Activated naive CD4-positive, alpha-beta T cell treated with anti-CD3 and anti-CD28 coated beads, Interleukin-2, amount 50 U/mL, for 16 hours (primary cell): ENCODE measurements at regions not wholly inside any gene's neighbourhood (a gene's known extent, or its start where the extent isn't known, plus 50 kb on each side); places are given as distances from the start of the nearest gene placed in this dataset.

Experiments
- DNase-seq: peaks from one replicate; pipeline ENCODE4 v3.0.0-alpha.2; 2020

- DNase-seq, result no peak
Observed at GRCh38 chr21:39104911-39105310, 78.3 kb downstream of the PSMG1 start.

- no peak for DNase-seq
Observed at GRCh38 chr21:39103689-39104088, 79.6 kb downstream of the PSMG1 start.

DNA sequence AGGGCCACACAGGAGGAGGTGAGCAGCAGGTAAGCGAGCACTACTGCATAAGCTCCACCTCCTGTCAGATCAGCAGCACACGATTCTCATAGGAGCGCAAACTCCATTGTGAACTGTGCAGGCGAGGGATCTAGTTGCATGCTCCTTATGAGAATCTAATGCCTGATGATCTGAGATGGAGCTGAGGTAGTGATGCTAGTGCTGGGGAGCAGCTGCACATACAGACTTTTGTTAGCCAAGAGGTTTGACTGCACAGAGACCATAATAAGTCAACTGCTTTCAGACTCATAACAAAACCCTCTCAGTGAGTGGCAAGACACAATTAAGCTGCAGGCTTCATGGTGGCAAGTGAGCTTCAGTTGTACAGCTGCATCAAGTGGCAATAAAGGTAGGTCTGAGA, 83.4 kb downstream of the PSMG1 start:
- no peak for DNase-seq

DNA sequence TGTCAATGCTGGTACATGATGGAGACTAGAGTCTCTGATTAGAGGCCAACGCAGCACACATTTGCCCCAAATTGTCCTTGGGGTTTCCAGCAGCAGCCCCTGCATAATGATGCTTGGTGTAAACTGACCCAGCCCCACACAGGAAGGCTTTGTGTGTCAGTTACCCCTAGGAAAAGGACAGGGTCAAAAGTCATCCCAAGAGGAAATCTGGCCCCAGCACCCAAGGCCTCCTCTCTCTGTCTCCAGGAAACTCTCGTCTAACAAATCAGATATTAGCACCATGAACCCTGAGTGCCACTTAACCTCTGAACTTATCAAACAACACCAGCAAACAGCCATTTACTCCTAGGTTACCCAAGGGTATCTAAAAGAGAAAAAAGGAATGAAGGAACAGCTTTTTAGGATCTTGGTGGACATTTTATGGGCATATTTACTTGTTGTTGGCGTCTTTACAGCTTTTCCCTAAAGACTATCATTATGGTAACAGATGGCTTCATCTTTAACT, 84.5 kb downstream of the PSMG1 start:
- DNase-seq, result no peak

GRCh38 chr21:39097981-39098380, 85.3 kb downstream of the PSMG1 start:
- DNase-seq, result no peak

DNA sequence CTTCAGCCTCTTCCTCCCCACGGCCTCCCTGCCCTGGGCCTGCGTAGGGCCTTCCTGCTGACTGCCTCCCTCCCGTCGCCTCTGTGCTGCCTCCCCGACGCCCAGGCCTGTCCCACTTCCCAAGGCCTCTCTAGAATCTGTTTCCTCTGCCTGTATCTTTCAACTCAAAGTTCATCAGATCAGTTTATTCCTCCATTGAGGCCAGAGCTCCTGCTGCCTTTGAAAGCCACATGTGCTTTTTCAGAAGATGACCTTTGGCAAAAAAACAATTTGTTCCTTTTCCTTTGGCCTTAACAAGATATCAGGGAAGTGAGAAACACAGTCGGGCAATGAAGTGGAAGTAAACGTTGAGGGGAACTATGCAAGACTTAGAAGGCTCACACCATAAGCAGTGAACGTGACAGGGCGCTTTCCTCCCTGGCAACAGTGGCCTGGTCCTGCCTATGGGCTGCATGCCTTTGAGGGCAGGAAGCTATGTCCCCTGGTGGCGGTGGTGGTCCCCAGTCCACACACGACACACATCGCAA, 85.9 kb downstream of the PSMG1 start:
- no peak for DNase-seq

DNA sequence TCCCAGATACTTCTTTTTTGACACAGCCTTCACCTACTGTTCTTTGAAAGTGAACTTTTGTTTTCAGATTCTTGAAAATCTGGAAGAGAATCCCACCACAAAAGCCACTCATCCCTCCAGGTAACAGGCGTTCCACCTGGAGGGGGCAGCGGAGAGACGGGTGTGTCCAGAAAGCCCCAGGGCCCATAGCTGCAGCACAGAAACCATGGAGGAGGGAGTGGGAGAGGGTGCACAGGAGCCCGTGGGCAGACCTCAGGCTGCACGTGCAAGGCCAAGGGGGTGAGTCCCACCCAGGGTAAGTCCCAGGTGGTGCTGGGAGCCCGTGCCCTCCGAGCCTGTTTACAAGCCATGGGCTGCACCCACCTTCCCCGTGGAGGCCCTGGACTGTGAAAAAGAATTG, 86.5 kb downstream of the PSMG1 start:
- no peak for DNase-seq

- no peak for DNase-seq
Observed at GRCh38 chr21:39095681-39096080, 87.6 kb downstream of the PSMG1 start.

GRCh38 chr21:39094847-39095579, 88.2 kb downstream of the PSMG1 start:
- no peak for DNase-seq

DNA sequence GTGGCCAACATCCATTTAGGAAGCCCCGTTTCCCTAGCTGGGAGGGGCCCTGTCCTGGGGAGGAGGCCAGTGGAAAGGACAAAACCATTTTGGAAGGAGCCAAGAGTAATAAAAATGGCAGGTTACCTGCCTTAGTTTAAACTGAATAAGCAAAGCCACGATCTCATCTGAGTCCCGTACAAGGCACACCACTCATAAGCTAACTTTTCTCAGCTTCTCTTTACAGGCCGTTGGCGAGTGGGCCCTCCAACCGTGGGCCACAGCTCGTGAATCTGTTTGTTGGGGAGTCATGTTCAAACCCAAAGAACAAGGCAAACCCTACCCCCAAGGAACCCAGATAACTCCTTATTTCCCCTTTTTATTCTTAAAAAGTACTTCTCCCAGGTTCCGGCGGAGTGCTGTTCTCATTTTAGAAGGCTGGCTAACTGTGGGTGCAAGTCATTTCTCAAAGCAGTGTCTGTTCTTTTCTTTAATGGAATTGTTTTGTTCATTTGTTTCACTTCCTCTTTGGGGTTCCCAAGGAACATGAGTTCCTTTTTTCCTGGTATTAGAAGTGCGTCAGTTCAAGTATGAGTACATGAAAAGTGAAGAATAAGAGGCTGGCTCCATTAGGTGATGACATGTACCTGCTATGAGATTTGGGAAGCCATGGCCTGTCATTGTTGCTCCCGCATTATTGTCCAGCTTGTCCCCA, 89.0 kb downstream of the PSMG1 start:
- no peak for DNase-seq

- no peak for DNase-seq
Observed at GRCh38 chr21:39093526-39093925, 89.7 kb downstream of the PSMG1 start.

DNA sequence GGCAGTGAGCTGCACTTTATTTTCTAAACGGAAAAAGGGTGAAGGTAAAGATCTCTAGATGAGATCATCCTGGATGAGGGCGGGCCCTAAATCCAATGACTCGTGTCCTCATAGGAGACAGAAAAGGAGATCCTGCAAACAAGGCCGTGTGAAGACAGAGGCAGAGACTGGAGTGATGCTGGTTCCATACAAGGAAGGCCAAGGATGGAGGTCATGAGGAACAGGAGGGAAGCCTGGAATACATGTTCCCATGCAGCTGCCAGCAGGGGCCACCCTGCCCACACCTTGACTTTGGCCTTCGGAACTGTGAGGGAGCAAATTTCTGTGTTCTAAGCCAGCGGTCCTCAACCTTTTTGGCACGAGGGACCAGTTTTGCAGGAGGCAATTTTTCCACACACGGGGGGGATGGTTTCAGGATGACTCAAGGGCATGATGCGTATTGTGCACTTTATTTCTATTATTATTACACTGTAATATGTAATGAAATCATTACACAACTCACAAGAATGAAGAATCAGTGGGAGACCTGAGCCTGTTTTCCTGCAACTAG, 94.3 kb downstream of the PSMG1 start:
- no peak for DNase-seq

GRCh38 chr21:39088031-39088370, 95.2 kb downstream of the PSMG1 start:
- DNase-seq, result no peak

GRCh38 chr21:39087238-39088030, 95.8 kb downstream of the PSMG1 start:
- no peak for DNase-seq

GRCh38 chr21:39086547-39086946, 96.7 kb downstream of the PSMG1 start:
- no peak for DNase-seq

- DNase-seq, result no peak
Observed at GRCh38 chr21:39085843-39086405, 97.3 kb downstream of the PSMG1 start.

- no peak for DNase-seq
Observed at GRCh38 chr21:39084979-39085729, 98.1 kb downstream of the PSMG1 start.

DNA sequence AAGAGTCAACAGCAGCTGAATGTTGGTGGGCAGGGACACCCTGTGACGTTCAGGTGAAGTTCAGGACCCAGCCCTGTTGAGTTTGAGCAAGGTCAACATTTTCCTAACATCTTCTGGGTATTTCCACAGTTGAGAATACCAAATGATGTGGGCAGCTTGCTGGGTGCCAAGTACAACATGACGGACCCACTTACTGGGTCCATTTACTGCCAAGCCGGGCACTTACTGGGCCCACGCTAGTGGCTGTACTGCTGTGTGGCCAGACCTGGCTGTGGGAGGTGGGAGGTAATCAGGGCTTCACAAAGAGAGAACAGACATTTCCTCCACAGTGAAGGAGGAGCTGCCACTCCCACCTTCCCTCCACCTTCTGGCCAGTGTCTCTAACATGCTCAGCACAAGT, 99.2 kb downstream of the PSMG1 start:
- no peak for DNase-seq

GRCh38 chr21:39083377-39084008, 99.8 kb downstream of the PSMG1 start:
- DNase-seq, result no peak

- no peak for DNase-seq
Observed at GRCh38 chr21:39082656-39083376, 100.4 kb downstream of the PSMG1 start.

GRCh38 chr21:39080366-39080765, 102.9 kb downstream of the PSMG1 start:
- DNase-seq, result no peak
